Endothelial cell of umbilical vein (primary cell): ENCODE measurements at regions not wholly inside any gene's neighbourhood (a gene's known extent, or its start where the extent isn't known, plus 50 kb on each side); places are given as distances from the start of the nearest gene placed in this dataset.

Source experiments
- EZH2 ChIP-seq: IDR thresholded peaks from 2 replicates; pipeline ENCODE4 v1.6.1; 2012; ENCODE audit warnings: borderline replicate concordance, low read depth, mild to moderate bottlenecking, moderate library complexity, low read length, inconsistent platforms; ENCODE audit not compliant: severe bottlenecking
- FOS ChIP-seq: IDR thresholded peaks from 2 replicates; pipeline ENCODE4 v1.6.1; 2011; ENCODE audit warnings: mild to moderate bottlenecking, low read length, moderate library complexity, borderline replicate concordance; ENCODE audit not compliant: insufficient read depth
- JUN ChIP-seq: IDR thresholded peaks from 2 replicates; pipeline ENCODE4 v1.6.1; 2011; ENCODE audit warnings: borderline replicate concordance, low read depth; ENCODE audit not compliant: insufficient read length, insufficient read depth
- MYC ChIP-seq: IDR thresholded peaks from one replicate; pipeline ENCODE4 v1.6.1; 2011; ENCODE audit warnings: mild to moderate bottlenecking, low read depth, low read length
- POLR2A ChIP-seq: IDR thresholded peaks from 2 replicates; pipeline ENCODE4 v1.6.1; 2012; ENCODE audit warnings: low read depth, mild to moderate bottlenecking, control low read depth, low read length
- POLR2AphosphoS5 ChIP-seq: IDR thresholded peaks from 2 replicates; pipeline ENCODE4 v1.6.1; 2012; ENCODE audit warnings: low read depth, mild to moderate bottlenecking, control low read depth, low read length, moderate library complexity; ENCODE audit not compliant: insufficient read depth
- TF ChIP-seq, protein P1 (sequence below), 2 donors: IDR thresholded peaks; 1 replicate in 1 of 2; 2 replicates in 1 of 2; pipeline ENCODE4 v1.5.1; 2011; ENCODE audit warnings: low read length in 2 of 2, mild to moderate bottlenecking in 2 of 2, moderate library complexity in 2 of 2, control low read depth in 1 of 2, inconsistent platforms in 1 of 2, low read depth in 1 of 2; ENCODE audit not compliant: insufficient read depth in 1 of 2; ENCODE audit errors: extremely low read depth in 1 of 2

DNA sequence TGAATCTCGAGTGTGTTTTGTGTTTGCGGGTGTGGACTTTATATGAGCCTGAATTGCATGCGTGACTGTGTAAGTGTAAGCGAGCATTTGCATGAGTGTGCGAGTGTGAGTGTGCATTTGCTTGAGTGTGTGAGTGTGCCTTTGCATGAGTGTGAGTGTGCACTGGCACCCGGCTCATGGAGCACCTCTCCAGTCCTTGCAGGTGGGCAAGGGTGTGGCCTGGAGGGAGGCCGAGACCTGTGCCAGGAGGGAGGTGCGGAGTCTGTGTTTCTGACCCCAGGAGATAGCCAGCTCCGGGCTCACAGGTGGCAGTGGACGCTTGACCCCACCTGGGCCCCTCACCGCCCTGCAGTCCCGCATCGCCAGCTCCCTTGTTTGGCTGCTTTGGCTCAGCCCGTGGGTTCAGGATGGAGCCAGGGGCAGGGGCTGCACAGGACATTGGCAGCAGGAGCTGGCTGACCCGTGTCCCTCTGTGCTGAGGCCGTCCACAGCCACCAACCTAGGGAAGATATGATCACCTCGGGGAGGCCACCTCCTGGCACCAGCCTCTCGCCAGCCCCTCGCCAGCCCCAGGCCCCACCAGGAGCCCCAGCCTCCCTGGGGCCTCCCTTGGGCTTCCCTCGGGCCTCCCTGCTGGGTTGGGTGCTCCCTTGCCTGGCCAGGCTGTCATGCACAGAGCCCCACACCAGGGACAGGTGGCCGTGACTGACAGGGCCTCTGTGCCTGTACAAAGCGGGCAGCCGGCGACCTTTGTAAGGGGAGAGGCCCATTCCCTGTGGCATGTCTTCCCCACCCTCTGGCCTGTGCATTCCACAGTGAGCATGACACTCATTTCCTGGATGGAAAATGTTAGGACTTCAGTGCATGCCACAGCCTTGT, 81.6 kb downstream of the PTGR3 start:
- TF ChIP-seq POLR2A, result no peak
- no peak for TF ChIP-seq FOS
- TF ChIP-seq, protein P1, sequence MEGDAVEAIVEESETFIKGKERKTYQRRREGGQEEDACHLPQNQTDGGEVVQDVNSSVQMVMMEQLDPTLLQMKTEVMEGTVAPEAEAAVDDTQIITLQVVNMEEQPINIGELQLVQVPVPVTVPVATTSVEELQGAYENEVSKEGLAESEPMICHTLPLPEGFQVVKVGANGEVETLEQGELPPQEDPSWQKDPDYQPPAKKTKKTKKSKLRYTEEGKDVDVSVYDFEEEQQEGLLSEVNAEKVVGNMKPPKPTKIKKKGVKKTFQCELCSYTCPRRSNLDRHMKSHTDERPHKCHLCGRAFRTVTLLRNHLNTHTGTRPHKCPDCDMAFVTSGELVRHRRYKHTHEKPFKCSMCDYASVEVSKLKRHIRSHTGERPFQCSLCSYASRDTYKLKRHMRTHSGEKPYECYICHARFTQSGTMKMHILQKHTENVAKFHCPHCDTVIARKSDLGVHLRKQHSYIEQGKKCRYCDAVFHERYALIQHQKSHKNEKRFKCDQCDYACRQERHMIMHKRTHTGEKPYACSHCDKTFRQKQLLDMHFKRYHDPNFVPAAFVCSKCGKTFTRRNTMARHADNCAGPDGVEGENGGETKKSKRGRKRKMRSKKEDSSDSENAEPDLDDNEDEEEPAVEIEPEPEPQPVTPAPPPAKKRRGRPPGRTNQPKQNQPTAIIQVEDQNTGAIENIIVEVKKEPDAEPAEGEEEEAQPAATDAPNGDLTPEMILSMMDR (IDR thresholded peaks at IDR 0.05; ENCODE audit: extremely low read depth in 1 of 2, insufficient read depth in 1 of 2, low read depth in 1 of 2, low read length in 2 of 2), result no peak
- no peak for TF ChIP-seq MYC
- TF ChIP-seq POLR2AphosphoS5, result no peak
- TF ChIP-seq JUN, result no peak
- no peak for TF ChIP-seq EZH2
